Activated T-cell treated with anti-CD3 and anti-CD28 coated beads, Interleukin-2, amount 50 U/mL, for 72 hours (primary cell): ENCODE measurements at regions not wholly inside any gene's neighbourhood (a gene's known extent, or its start where the extent isn't known, plus 50 kb on each side); places are given as distances from the start of the nearest gene placed in this dataset.

Experiments used
- ATAC-seq, 2 donors: fragments of 150-1000 bp; cut with Tn5 transposase; replicated peaks in 1 of 2; 2 replicates each; pipeline ENCODE4 v1.10.0; 2021; ENCODE audit warnings: moderate library complexity in 2 of 2, mild to moderate bottlenecking in 1 of 2
- DNase-seq, 2 donors: peaks; one replicate each; pipeline ENCODE4 v3.0.0; 2021 to 2022; ENCODE audit warnings: mixed read lengths in 1 of 2
- H3K27ac Mint-ChIP-seq: one replicate; pipeline ENCODE4 v1.8.0; 2022; ENCODE audit warnings: mild to moderate bottlenecking, moderate library complexity, mixed read lengths
- H3K27me3 Mint-ChIP-seq: one replicate; pipeline ENCODE4 v1.8.0; 2022; ENCODE audit warnings: low read depth, mixed read lengths
- H3K36me3 Mint-ChIP-seq, 2 donors: one replicate each; pipeline ENCODE4 v1.8.0; 2022; ENCODE audit warnings: mixed read lengths in 2 of 2, mild to moderate bottlenecking in 1 of 2; ENCODE audit not compliant: insufficient read depth in 2 of 2
- H3K4me1 Mint-ChIP-seq: one replicate; pipeline ENCODE4 v1.8.0; 2022; ENCODE audit warnings: low read depth, mixed read lengths
- H3K4me3 Mint-ChIP-seq, 2 donors: one replicate each; pipeline ENCODE4 v1.8.0; 2022; ENCODE audit warnings: mild to moderate bottlenecking in 2 of 2, mixed read lengths in 2 of 2, moderate library complexity in 2 of 2
- H3K9me3 Mint-ChIP-seq, 2 donors: one replicate each; pipeline ENCODE4 v1.8.0; 2022; ENCODE audit warnings: mixed read lengths in 2 of 2

GRCh38 chr10:129079705-129080104 lies 387.3 kb upstream of the MGMT start:
- H3K4me3 Mint-ChIP-seq: no peak overlapping the region
- DNase-seq (no peak), ATAC-seq (no peak)
- H3K27ac Mint-ChIP-seq: no peak overlapping the region
- H3K36me3 Mint-ChIP-seq: peaks cover 2 to 3% of the 10 kb centered on the region in 2 donors
- H3K9me3 Mint-ChIP-seq: peaks cover 2 to 4% of the 10 kb centered on the region in 2 donors
- H3K4me1 Mint-ChIP-seq: no peaks in the 10 kb centered on the region
- no peaks in the 10 kb centered on the region for H3K27me3 Mint-ChIP-seq

GRCh38 chr10:129085811-129086210 lies 381.2 kb upstream of the MGMT start:
- Mint-ChIP-seq H3K36me3 (no peaks in the 10 kb centered on the region), H3K4me3 (no peak overlapping the region), H3K4me1 (no peaks in the 10 kb centered on the region), H3K27ac (no peak overlapping the region), H3K27me3 (no peaks in the 10 kb centered on the region), H3K9me3 (peaks cover 1 to 2% of the 10 kb centered on the region in 2 donors)
- ATAC-seq (no peak), DNase-seq (no peak)

- DNase-seq (no peak), ATAC-seq (no peak)
- H3K4me3 Mint-ChIP-seq: no peak overlapping the region
- no peak overlapping the region for H3K27ac Mint-ChIP-seq
- H3K4me1 Mint-ChIP-seq: no peaks in the 10 kb centered on the region
- H3K9me3 Mint-ChIP-seq: peaks cover 0 to 1% of the 10 kb centered on the region in 2 donors
- H3K27me3 Mint-ChIP-seq: no peaks in the 10 kb centered on the region
- no peaks in the 10 kb centered on the region for H3K36me3 Mint-ChIP-seq
These were observed 377.7 kb upstream of the MGMT start for GRCh38 chr10:129089341-129089740.

GRCh38 chr10:129090165-129090564 lies 376.9 kb upstream of the MGMT start:
- Mint-ChIP-seq H3K27me3 (no peaks in the 10 kb centered on the region), H3K4me1 (no peaks in the 10 kb centered on the region), H3K4me3 (no peak overlapping the region), H3K9me3 (peaks cover 0 to under 1% of the 10 kb centered on the region in 2 donors), H3K27ac (no peak overlapping the region), H3K36me3 (no peaks in the 10 kb centered on the region)
- DNase-seq: no peak
- ATAC-seq: no peak

- H3K27ac Mint-ChIP-seq: no peak overlapping the region
- no peak for ATAC-seq
- DNase-seq: no peak
- H3K4me3 Mint-ChIP-seq: no peak overlapping the region
- no peaks in the 10 kb centered on the region for H3K4me1 Mint-ChIP-seq
- H3K27me3 Mint-ChIP-seq: no peaks in the 10 kb centered on the region
- H3K9me3 Mint-ChIP-seq: no peaks in the 10 kb centered on the region
- no peaks in the 10 kb centered on the region for H3K36me3 Mint-ChIP-seq
These were observed 376.2 kb upstream of the MGMT start for GRCh38 chr10:129090618-129091366.

- ATAC-seq: no peak
- no peaks in the 10 kb centered on the region for H3K36me3 Mint-ChIP-seq
These were observed 373.4 kb upstream of the MGMT start for GRCh38 chr10:129093641-129094040.

GRCh38 chr10:129094233-129094632 lies 372.8 kb upstream of the MGMT start:
- DNase-seq (no peak), ATAC-seq (no peak)
- no peaks in the 10 kb centered on the region for H3K27me3 Mint-ChIP-seq
- H3K9me3 Mint-ChIP-seq: no peaks in the 10 kb centered on the region
- no peaks in the 10 kb centered on the region for H3K4me1 Mint-ChIP-seq
- H3K4me3 Mint-ChIP-seq: no peak overlapping the region
- H3K27ac Mint-ChIP-seq: no peak overlapping the region
- H3K36me3 Mint-ChIP-seq: no peaks in the 10 kb centered on the region

More at GRCh38 chr10:129093641-129094040, 373.4 kb upstream of the MGMT start:
- no peak overlapping the region for H3K4me3 Mint-ChIP-seq
- H3K4me1 Mint-ChIP-seq: no peaks in the 10 kb centered on the region
- no peaks in the 10 kb centered on the region for H3K9me3 Mint-ChIP-seq
- DNase-seq: no peak
- no peak overlapping the region for H3K27ac Mint-ChIP-seq
- no peaks in the 10 kb centered on the region for H3K27me3 Mint-ChIP-seq

- Mint-ChIP-seq H3K9me3 (no peaks in the 10 kb centered on the region), H3K27ac (no peak overlapping the region), H3K4me1 (no peaks in the 10 kb centered on the region), H3K27me3 (no peaks in the 10 kb centered on the region), H3K4me3 (no peak overlapping the region), H3K36me3 (no peaks in the 10 kb centered on the region)
- DNase-seq (no peak), ATAC-seq (no peak)
These were observed 372.2 kb upstream of the MGMT start for GRCh38 chr10:129094861-129095260.

GRCh38 chr10:129095680-129096064 lies 371.4 kb upstream of the MGMT start:
- ATAC-seq: no peak
- Mint-ChIP-seq H3K4me1 (no peaks in the 10 kb centered on the region), H3K36me3 (no peaks in the 10 kb centered on the region), H3K27ac (no peak overlapping the region), H3K9me3 (no peaks in the 10 kb centered on the region), H3K4me3 (no peak overlapping the region), H3K27me3 (no peaks in the 10 kb centered on the region)
- no peak for DNase-seq

- Mint-ChIP-seq H3K27ac (no peak overlapping the region), H3K36me3 (no peaks in the 10 kb centered on the region), H3K4me3 (no peak overlapping the region), H3K4me1 (no peaks in the 10 kb centered on the region), H3K27me3 (no peaks in the 10 kb centered on the region), H3K9me3 (no peaks in the 10 kb centered on the region)
- ATAC-seq (no peak), DNase-seq (no peak)
These were observed 370.7 kb upstream of the MGMT start for GRCh38 chr10:129096065-129096984.

- no peaks in the 10 kb centered on the region for H3K36me3 Mint-ChIP-seq
- H3K4me3 Mint-ChIP-seq: no peak overlapping the region
- no peaks in the 10 kb centered on the region for H3K4me1 Mint-ChIP-seq
- H3K9me3 Mint-ChIP-seq: no peaks in the 10 kb centered on the region
- no peaks in the 10 kb centered on the region for H3K27me3 Mint-ChIP-seq
- ATAC-seq (no peak), DNase-seq (no peak)
- no peak overlapping the region for H3K27ac Mint-ChIP-seq
These were observed 369.2 kb upstream of the MGMT start for GRCh38 chr10:129097776-129098330.

GRCh38 chr10:129098517-129098916 lies 368.5 kb upstream of the MGMT start:
- no peak overlapping the region for H3K27ac Mint-ChIP-seq
- no peak for ATAC-seq
- H3K36me3 Mint-ChIP-seq: no peaks in the 10 kb centered on the region

GRCh38 chr10:129099486-129099885 lies 367.6 kb upstream of the MGMT start:
- H3K36me3 Mint-ChIP-seq: no peaks in the 10 kb centered on the region
- no peak for DNase-seq
- no peaks in the 10 kb centered on the region for H3K27me3 Mint-ChIP-seq
- ATAC-seq: no peak
- H3K9me3 Mint-ChIP-seq: no peaks in the 10 kb centered on the region
- no peak overlapping the region for H3K4me3 Mint-ChIP-seq
- H3K27ac Mint-ChIP-seq: no peak overlapping the region
- peaks cover 9% of the 10 kb centered on the region for H3K4me1 Mint-ChIP-seq

More at GRCh38 chr10:129098517-129098916, 368.5 kb upstream of the MGMT start:
- Mint-ChIP-seq H3K4me1 (peaks cover 2% of the 10 kb centered on the region), H3K9me3 (no peaks in the 10 kb centered on the region), H3K27me3 (no peaks in the 10 kb centered on the region), H3K4me3 (no peak overlapping the region)
- DNase-seq: no peak
